Ureter (tissue), 1 donor: ENCODE measurements at regions not wholly inside any gene's neighbourhood (a gene's known extent, or its start where the extent isn't known, plus 50 kb on each side); places are given as distances from the start of the nearest gene placed in this dataset.

Source experiments
- DNase-seq: peaks from one replicate; pipeline ENCODE4 v3.0.0-alpha.2; 2020; ENCODE audit warnings: low spot score
- donor health status: DM: yes; HTN: yes; CAD: no.

GRCh38 chr22:48245196-48245485 lies 1482.7 kb downstream of the TBC1D22A start:
- no peak for DNase-seq

GRCh38 chr22:48244388-48245195 lies 1482.1 kb downstream of the TBC1D22A start:
- DNase-seq = peak; percentile 34

GRCh38 chr22:48242461-48242864 lies 1480.0 kb downstream of the TBC1D22A start:
- DNase-seq = peak; percentile 19

GRCh38 chr22:48241658-48242057 lies 1479.2 kb downstream of the TBC1D22A start:
- peak; percentile 5 for DNase-seq

GRCh38 chr22:48240935-48241230 lies 1478.4 kb downstream of the TBC1D22A start:
- DNase-seq = peak; percentile 24

- peak; percentile 9 for DNase-seq
These were observed 1477.9 kb downstream of the TBC1D22A start for GRCh38 chr22:48240148-48240934.

- no peak for DNase-seq
These were observed 1477.2 kb downstream of the TBC1D22A start for GRCh38 chr22:48239461-48240147.

GRCh38 chr22:48238966-48239365 lies 1476.5 kb downstream of the TBC1D22A start:
- DNase-seq = peak; percentile 17

GRCh38 chr22:48238284-48238915 lies 1476.0 kb downstream of the TBC1D22A start:
- no peak for DNase-seq

- no peak for DNase-seq
These were observed 1475.2 kb downstream of the TBC1D22A start for GRCh38 chr22:48237466-48238283.

GRCh38 chr22:48236261-48236660 lies 1473.8 kb downstream of the TBC1D22A start:
- DNase-seq = no peak

- no peak for DNase-seq
These were observed 1473.3 kb downstream of the TBC1D22A start for GRCh38 chr22:48235744-48236143.

- peak; percentile 20 for DNase-seq
These were observed 1471.6 kb downstream of the TBC1D22A start for GRCh38 chr22:48234011-48234410.

- DNase-seq = no peak
These were observed 1471.1 kb downstream of the TBC1D22A start for GRCh38 chr22:48233586-48233985.

- DNase-seq = no peak
These were observed 1466.0 kb downstream of the TBC1D22A start for GRCh38 chr22:48228468-48228867.

- DNase-seq = no peak
These were observed 1465.0 kb downstream of the TBC1D22A start for GRCh38 chr22:48227341-48228018.

- DNase-seq = no peak
These were observed 1463.9 kb downstream of the TBC1D22A start for GRCh38 chr22:48226026-48227013.

- no peak for DNase-seq
These were observed 1461.9 kb downstream of the TBC1D22A start for GRCh38 chr22:48224332-48224731.

- no peak for DNase-seq
These were observed 1461.2 kb downstream of the TBC1D22A start for GRCh38 chr22:48223488-48224190.
